ENCODE measurements at regions not wholly inside any gene's neighbourhood (a gene's known extent, or its start where the extent isn't known, plus 50 kb on each side); places are given as distances from the start of the nearest gene placed in this dataset.

GRCh38 chr6:105593056-105593690 lies 190.3 kb upstream of the PREP start:
- H3K36me3 ChIP-seq: no peaks in the 10 kb centered on the region
- no peaks in the 10 kb centered on the region for H3K9me3 ChIP-seq
- no peak overlapping the region for H3K4me3 ChIP-seq
- DNase-seq: no peak
- no peaks in the 10 kb centered on the region for H3K27me3 ChIP-seq

DNA sequence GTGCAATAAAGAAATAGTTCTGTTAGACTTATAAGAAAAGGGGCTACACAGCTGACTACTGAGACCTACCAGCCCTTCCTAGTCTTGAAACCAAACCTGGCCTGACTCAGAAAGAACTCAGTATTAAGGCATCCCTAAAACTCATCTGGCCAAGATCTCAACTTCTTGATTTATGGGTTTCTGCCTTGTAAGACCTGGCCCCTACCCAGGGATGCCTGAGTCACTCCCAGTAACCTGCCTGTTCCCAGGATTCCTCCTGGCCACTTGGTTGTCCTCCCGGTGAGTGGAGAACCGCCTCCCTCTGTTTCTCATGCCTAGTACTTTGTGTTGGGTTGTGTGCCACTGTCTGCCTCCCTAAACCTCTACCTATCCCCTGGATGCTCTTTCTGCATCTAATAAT lies 189.4 kb upstream of the PREP start:
- H3K36me3 ChIP-seq: no peaks in the 10 kb centered on the region
- peak; percentile 75 for DNase-seq
- H3K27me3 ChIP-seq: no peaks in the 10 kb centered on the region
- no peak overlapping the region for H3K4me3 ChIP-seq
- no peaks in the 10 kb centered on the region for H3K9me3 ChIP-seq

GRCh38 chr6:105591053-105591452 lies 188.2 kb upstream of the PREP start:
- no peaks in the 10 kb centered on the region for H3K27me3 ChIP-seq
- no peaks in the 10 kb centered on the region for H3K36me3 ChIP-seq
- no peak overlapping the region for H3K4me3 ChIP-seq
- no peaks in the 10 kb centered on the region for H3K9me3 ChIP-seq
- DNase-seq: no peak

GRCh38 chr6:105588123-105588710 lies 185.3 kb upstream of the PREP start:
- Histone ChIP-seq H3K4me3 (no peak overlapping the region), H3K27me3 (no peaks in the 10 kb centered on the region), H3K36me3 (no peaks in the 10 kb centered on the region), H3K9me3 (no peaks in the 10 kb centered on the region)
- no peak for DNase-seq

GRCh38 chr6:105587349-105588122 lies 184.7 kb upstream of the PREP start:
- no peaks in the 10 kb centered on the region for H3K36me3 ChIP-seq
- H3K9me3 ChIP-seq: no peaks in the 10 kb centered on the region
- DNase-seq: peak; percentile 56
- H3K4me3 ChIP-seq: no peak overlapping the region
- no peaks in the 10 kb centered on the region for H3K27me3 ChIP-seq

DNA sequence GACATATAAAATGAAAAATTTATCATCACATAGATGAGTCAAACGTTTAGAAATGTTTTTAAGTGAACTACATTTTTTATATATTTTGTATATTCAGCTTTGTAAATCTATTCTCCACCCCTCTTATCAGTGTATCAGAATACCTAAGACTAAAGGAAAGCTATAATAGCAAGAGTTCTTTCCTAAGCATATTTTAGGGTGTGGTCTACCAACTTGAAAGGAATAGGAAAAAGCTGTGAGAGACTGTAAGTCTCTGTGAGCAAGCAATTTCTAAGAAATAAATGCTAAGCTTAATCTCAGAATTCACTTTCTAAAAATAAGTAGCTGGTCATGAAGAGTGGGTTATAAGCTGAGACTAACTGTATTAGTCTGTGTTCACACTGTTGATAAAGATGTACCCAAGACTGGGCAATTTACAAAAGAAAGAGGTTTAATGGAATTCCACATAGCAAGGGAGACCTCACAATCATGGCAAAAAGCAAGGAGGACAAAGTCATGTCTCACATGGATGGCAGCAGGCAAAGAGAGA lies 175.4 kb upstream of the PREP start:
- no peak overlapping the region for H3K4me3 ChIP-seq
- DNase-seq: no peak

GRCh38 chr6:105573556-105573955 lies 170.7 kb upstream of the PREP start:
- H3K4me3 ChIP-seq: no peak overlapping the region
- H3K27me3 ChIP-seq: no peaks in the 10 kb centered on the region
- H3K9me3 ChIP-seq: no peaks in the 10 kb centered on the region
- no peaks in the 10 kb centered on the region for H3K36me3 ChIP-seq
- no peak for DNase-seq

More for the DNA sequence above, 175.4 kb upstream of the PREP start:
- Histone ChIP-seq H3K9me3 (no peaks in the 10 kb centered on the region), H3K36me3 (no peaks in the 10 kb centered on the region), H3K27me3 (no peaks in the 10 kb centered on the region)

DNA sequence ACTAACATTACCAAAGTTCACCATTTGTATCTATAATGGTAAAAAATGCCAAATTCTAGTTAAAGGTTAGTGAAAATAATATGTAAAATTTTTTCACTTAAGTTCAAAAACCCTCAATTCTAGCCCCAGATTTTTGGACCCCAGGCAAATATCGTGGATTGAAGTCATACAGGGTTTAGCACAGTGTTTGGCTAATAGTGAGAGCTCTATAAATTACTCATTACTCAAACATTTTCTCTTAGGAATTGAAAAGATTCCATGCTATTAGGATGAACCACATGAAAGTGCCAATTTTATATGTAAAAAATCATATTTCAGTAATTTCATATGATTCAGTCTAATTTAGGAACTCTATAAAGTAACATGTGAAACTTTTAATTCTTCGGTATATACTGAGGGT lies 170.3 kb upstream of the PREP start:
- Histone ChIP-seq H3K9me3 (no peaks in the 10 kb centered on the region), H3K36me3 (no peaks in the 10 kb centered on the region), H3K27me3 (no peaks in the 10 kb centered on the region), H3K4me3 (no peak overlapping the region)
- no peak for DNase-seq

DNA sequence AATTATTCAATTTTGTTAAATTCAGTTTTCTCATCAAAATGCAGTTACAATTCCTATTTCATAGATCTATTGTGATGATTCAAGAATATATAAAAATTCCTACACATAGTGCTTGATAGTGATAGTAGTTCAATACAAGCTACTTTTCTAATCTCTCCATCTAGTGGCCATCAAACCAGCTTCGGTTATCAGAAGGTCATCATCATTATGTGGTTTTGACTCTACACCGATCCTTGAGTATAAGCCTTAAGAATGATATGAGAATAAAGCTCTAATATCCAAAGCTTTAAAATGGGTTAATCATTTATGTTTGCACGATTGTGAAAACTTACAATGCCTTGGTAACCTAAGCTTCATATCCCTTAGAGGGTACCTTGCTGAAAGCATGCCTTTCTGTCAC lies 167.5 kb upstream of the PREP start:
- no peak for DNase-seq

GRCh38 chr6:105569706-105570105 lies 166.8 kb upstream of the PREP start:
- no peaks in the 10 kb centered on the region for H3K9me3 ChIP-seq
- no peak overlapping the region for H3K4me3 ChIP-seq
- H3K27me3 ChIP-seq: no peaks in the 10 kb centered on the region
- DNase-seq: no peak
- H3K36me3 ChIP-seq: no peaks in the 10 kb centered on the region

More for the DNA sequence above, 167.5 kb upstream of the PREP start:
- no peak overlapping the region for H3K4me3 ChIP-seq
- H3K9me3 ChIP-seq: no peaks in the 10 kb centered on the region
- no peaks in the 10 kb centered on the region for H3K27me3 ChIP-seq
- no peaks in the 10 kb centered on the region for H3K36me3 ChIP-seq

DNA sequence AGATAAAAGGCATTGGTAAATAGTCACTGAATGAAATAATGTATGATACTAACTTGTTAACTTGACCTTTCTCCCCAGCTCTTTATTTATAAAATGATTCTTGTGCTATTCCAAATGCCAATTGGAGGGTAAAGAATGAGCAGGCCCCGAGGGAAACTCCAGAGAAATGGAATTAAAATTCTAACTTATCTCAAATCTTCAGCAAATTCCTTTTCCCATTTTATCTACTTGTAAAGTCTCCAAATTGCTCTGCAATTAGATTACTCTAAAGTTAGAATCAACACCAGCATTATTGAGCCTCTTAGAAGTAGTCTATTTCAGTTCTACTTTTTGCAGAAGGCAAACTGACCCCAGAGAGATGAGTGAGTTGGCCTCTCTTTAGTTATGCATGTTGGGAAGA lies 165.9 kb upstream of the PREP start:
- Histone ChIP-seq H3K4me3 (no peak overlapping the region), H3K36me3 (no peaks in the 10 kb centered on the region), H3K27me3 (no peaks in the 10 kb centered on the region), H3K9me3 (no peaks in the 10 kb centered on the region)
- DNase-seq: no peak

- Histone ChIP-seq H3K27me3 (no peaks in the 10 kb centered on the region), H3K36me3 (no peaks in the 10 kb centered on the region), H3K9me3 (no peaks in the 10 kb centered on the region), H3K4me3 (no peak overlapping the region)
- no peak for DNase-seq
Measured at GRCh38 chr6:105568142-105568541, 165.3 kb upstream of the PREP start.

DNA sequence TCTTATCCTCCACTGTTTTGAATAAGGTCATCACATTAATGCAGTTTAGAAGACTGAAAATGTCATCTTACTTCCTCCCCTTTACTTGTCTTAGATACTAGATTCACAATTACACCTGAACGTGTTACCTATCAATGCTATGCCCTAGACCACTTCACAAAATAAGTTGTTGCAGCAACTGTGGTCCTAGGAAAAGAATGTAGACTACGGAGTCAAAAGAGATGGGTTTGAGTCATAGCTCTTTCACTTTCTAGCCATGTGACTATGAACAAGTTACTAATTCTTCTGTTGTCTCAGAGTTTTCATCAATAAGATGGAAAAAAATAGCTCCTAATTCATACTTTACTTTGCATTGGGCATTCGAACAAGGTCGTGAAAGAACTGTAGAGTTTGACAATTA lies 164.3 kb upstream of the PREP start:
- no peaks in the 10 kb centered on the region for H3K9me3 ChIP-seq
- H3K27me3 ChIP-seq: no peaks in the 10 kb centered on the region
- no peak overlapping the region for H3K4me3 ChIP-seq
- no peak for DNase-seq
- H3K36me3 ChIP-seq: no peaks in the 10 kb centered on the region

DNA sequence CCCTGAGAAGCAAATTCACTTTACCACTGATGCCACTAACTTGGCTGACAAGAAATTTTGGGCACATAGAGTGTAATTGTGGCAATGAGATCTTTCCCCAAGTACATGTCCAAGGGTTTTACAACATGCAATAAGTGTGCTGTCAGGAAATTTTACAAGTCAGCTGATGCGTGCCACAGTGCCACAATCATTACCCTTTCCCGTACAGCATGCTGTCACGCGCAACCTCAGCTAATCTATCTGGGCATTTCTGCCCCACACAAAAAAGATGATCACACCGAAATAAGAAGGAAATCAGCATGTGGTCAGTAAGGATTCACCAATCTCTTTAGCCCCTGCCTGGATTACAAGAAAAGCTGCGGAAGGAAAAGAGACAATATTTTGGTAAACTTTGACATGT lies 163.6 kb upstream of the PREP start:
- H3K27me3 ChIP-seq: no peaks in the 10 kb centered on the region
- no peaks in the 10 kb centered on the region for H3K9me3 ChIP-seq
- no peak overlapping the region for H3K4me3 ChIP-seq
- DNase-seq: no peak
- H3K36me3 ChIP-seq: no peaks in the 10 kb centered on the region

DNA sequence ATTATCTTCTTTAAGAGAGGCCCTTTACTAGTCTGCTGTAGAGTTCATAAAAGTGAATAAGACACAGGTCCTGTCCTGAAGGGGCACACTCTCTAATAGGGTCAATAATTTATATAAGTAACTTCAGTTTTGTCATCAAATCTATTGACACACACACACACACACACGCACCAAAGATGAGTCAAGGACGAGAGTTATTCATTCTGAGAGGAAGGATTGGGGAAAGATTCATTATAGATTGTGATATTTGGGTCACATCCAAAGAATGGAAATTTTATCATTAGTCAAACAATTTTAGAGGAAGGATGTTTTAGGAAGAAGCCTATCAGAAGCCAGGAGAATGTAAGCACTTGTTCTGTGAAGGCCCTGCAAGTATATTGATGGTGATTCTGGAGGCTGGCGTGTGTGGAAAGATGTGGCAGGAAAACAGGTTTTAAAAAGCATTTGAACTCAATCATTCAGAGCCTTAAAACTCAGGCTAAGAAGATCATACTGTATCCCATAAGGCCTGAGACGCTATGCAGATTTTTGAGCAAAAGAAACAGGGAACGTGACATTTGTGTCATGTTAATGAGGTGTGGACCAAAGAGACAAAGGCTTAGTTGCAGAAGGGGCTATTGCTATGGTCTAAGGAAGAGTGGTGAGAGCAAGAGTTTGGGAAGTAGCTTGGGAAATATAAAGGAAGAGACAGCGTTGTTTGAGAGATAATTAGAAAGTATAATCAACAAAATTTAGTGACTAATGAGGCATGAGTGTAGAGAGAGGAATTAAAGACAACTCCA lies 161.4 kb upstream of the PREP start:
- H3K36me3 ChIP-seq: no peaks in the 10 kb centered on the region
- no peak overlapping the region for H3K4me3 ChIP-seq
- no peak for DNase-seq
- no peaks in the 10 kb centered on the region for H3K27me3 ChIP-seq
- H3K9me3 ChIP-seq: no peaks in the 10 kb centered on the region

DNA sequence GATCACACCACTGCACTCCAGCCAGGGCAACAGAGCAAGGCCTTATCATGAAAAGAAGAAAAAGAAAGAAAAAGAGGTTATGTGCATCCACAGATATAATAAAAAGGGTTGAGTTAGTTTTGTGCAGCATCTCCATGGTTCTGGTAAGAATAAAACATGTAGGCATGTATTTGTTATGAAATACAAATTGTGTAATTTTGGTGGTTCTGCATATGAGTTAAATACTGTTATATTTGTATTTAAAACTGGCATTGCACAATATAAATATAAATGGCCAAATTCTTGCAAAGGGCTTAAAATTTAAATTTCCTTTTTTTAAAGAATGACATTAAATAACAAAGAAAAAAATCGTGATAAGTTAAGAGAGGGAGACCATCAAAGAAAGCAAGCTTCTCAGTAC lies 159.1 kb upstream of the PREP start:
- Histone ChIP-seq H3K9me3 (no peaks in the 10 kb centered on the region), H3K36me3 (no peaks in the 10 kb centered on the region), H3K27me3 (no peaks in the 10 kb centered on the region), H3K4me3 (no peak overlapping the region)
- DNase-seq: no peak

- H3K9me3 ChIP-seq: no peaks in the 10 kb centered on the region
- no peak overlapping the region for H3K4me3 ChIP-seq
- no peak for DNase-seq
- H3K36me3 ChIP-seq: no peaks in the 10 kb centered on the region
- no peaks in the 10 kb centered on the region for H3K27me3 ChIP-seq
Measured at GRCh38 chr6:105561486-105561885, 158.6 kb upstream of the PREP start.
